NCI-H146 (cell line): ENCODE measurements at regions not wholly inside any gene's neighbourhood (a gene's known extent, or its start where the extent isn't known, plus 50 kb on each side); places are given as distances from the start of the nearest gene placed in this dataset.
A peak's percentile ranks its signal among the peaks of the same experiment; 100 is the strongest.
"Not testable (repeated sequence)": the region's sequence is repeated elsewhere in the genome, so short reads cannot be mapped to it uniquely, and the experiment has no call there.

Source experiments
- DNase-seq: peaks from one replicate; lab custom pipeline; 2025; lab: John Stamatoyannopoulos, UW

DNA sequence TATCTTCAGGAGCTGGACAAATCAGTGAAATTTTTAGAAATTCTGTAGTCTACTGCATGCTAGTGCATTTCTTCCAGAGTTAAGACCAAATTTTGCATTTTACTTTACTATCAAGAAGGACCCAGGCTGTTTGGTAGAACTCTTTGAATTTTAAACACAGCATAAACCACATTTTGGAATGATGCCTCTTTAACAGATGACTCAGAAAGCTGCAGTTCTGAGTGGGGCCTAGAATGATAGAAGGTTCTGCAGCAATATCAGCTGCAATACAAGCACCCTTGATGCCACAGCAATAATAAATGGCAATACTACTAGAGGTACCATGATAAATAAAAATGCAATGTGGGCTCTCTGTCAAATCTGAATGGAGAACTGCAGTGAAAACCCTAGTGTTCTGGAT is 198.7 kb downstream of the TMA16 start:
- DNase-seq: no peak

DNA sequence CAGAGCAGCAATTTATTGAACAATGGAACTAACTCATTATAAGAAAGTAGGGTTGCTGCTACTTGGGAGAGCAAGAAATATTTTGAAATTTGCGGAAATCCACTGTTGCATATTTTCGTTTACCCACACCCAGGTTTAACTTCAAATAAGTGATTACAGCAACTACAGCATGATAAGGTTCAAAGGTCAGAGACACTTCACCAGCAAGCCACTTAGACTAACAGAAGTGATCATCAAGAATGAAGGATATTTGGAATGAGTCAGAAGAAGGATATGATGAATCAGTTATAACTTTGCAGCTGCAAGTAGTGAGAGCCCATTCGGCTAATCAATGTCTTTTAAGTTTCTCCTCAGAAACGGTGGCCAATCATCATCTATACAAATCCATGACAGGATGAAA is 199.3 kb downstream of the TMA16 start:
- no peak for DNase-seq

DNA sequence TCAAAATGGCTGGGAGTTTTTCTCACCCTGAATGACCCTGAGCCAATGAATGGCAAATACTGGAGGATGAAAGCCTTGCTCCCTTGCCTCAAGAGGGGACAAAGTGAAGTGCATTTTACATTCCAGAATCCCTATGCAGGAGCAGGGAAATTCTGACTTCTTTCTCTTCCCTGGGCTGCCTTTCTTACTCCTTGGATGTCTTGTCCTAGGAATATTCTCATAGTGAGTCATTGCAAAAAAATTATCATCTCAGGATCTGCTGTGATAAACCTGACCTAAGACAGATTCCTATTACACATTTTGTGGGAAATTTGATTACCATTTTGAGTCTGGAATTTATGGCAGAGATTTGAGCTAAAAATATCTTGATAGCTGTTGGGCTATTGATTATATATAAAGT is 199.9 kb downstream of the TMA16 start:
- no peak for DNase-seq

DNA sequence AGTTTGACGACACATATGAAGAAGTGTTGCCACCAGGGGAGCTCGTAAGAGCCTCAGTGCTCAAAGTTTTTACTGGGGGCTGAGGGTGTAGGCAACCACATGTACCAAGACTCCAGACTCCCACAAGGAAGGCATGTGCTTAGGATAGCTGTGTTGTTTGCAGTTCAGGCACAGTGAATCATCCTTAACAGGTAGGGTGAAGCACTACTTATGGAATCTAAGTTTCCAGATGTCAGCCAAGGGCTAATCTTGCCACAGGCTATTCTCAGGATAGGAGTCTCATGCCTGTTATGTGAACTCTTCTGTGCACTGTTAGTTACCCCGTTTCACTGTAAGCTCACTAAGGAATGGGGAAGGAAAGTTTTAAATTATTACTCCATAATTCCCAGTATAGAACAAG is 202.6 kb downstream of the TMA16 start:
- DNase-seq: no peak

DNA sequence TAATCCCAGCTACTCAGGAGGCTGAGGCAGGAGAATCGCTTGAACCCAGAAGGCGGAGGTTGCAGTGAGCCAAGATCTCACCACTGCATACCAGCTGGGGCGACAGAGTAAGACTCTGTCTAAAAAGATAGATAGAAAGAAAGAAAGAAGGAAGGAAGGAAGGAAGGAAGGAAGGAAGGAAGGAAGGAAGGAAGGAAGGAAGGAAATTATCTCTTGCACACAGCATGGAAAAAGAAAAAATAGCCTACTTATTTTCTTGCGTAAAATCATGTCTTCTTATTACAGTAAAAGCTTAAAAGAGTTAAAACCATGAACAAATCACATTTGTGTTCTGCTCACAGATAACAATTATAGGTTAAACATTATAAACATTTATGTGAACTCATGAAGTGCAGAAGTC is 205.9 kb downstream of the TMA16 start:
- not testable (repeated sequence) for DNase-seq

DNA sequence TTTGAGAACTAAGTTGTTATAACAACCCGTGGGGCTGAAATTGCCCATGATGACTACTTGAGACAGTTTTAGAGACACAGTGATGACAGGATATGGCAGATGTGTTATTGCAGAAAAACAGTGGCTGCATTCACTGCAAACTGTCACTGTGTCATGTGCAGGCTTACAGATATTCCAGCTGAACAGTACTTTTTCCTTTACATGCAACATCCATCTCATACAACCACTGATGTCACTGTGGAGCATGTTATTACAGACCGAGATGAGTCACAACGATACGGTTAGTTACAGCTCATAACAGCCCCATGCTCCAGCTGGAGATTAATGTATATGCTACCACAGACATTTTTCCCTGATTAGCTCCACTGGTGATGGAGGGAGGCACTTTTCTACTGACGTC is 207.4 kb downstream of the TMA16 start:
- no peak for DNase-seq

DNA sequence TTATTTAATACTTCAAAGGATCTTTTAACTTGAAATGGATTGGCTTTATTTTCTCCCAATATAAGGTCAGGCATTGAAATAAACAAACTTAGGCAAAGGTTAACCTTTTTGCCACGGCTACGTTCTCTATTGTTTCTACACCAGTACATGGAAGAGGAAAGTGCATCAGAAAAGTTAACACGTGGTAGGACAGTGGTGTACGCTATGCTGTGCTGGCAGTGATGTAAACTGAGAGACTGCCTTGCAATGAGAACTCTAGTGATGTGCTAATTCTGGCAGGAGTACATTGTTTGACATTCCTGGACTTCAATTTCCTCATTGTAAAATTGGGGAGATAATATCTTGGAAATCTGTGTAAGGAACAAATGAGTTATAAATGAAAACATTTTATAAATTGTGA is 208.2 kb downstream of the TMA16 start:
- no peak for DNase-seq

DNA sequence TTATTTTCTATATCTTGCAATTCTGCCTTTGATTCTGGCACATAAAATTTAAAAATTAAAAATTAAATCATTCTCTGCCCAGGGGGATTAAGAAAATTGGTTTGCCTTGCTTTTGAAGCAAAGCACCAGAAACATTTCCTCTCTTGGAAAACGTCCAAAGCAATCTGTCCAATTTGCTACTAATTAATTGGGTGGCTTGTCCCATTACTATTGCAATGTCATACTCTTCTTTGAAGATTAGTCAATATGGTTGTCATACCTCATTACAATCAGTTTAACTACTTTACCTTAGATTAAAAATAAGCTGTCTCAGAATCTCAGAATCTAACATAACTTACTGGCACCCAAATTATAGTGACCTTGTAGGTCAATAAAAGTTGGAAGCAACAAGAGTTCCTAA is 208.8 kb downstream of the TMA16 start:
- no peak for DNase-seq

DNA sequence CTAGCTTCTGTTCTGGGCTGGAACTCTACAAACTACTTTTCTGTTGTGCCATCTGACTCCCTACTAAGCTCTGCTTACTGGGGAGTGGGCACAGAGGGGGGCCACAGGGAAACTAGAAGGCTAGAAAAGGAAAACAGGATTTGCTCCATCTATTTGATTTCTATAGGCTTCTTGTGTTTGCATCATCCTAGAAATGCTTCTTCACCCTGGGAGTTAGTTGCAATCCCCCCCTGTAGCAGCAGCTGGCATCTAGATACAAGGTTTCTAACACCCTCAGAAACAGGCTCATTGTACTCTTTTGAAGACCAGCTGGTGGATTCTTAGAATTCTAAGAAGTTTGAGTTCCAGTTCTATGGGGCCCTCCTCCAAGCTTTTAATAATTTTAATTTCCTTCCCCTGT is 213.4 kb downstream of the TMA16 start:
- no peak for DNase-seq

DNA sequence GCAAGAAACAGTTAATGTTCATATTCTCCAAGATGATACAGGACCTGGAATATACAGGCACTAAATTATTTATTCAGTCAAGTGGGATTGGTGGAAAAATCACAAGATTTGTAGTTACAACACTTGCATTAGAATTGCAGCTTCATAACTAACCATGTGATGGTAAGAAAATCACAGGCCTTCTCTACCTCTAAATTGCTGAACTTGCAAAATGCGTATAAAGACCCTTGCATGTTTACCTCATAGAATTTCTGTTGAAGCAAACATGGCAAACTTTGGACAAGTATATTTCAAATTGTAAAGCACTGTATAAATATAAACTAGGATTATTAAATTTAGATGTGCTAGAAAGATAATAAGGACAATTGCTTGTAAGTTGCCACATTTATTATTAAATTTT is 215.1 kb downstream of the TMA16 start:
- DNase-seq: no peak

DNA sequence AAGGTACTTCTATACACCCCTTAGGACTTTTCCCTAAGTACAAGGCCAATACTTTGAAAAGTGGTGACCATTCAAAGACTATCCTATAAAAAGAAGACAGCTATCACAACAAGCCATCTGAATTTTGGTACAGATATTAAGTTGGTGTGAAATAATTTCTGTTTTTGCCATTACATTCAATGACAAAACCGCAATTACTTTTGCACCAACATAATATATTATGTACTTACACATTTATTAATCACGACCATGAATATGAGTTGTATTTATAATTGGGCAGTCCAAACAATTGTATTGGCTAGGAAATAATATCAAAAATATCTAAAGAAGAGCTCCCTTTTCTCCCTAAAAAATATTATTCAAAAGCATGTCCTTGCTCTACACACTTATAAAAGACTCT is 215.7 kb downstream of the TMA16 start:
- no peak for DNase-seq

DNA sequence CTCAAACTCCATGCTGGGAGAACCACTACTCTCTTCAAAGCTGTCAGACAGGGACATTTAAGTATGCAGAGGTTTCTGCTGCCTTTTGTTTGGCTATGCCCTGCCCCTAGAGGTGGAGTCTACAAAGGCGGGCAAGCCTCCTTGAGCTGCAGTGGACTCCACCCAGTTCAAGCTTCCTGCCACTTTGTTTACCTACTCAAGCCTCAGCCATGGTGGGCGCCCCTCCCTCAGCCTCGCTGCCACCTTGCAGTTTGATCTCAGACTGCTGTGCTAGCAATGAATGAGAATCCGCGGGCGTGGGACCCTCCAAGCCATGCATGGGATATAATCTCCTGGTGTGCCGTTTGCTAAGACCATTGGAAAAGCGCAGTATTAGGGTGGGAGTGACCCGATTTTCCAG is 230.0 kb downstream of the TMA16 start:
- DNase-seq: not testable (repeated sequence)

DNA sequence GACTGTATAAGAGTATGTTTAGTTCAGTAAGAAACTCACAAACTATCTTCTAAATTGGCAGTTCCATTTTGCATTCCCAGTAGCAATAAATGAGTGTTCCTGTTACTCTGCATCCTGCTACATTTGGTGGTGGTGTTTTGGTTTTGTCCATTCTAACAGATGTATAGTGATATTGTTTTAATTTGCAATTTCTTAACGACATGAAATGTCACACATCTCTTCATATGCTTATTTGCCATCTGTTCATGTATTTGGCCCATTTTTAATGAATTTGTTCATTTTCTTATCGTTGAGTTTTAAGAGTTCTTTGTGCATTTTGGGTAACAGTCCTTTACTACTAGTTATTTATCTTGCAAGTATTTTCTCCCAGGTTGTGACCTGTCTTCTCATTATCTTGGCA is 232.2 kb downstream of the TMA16 start:
- DNase-seq: no peak

DNA sequence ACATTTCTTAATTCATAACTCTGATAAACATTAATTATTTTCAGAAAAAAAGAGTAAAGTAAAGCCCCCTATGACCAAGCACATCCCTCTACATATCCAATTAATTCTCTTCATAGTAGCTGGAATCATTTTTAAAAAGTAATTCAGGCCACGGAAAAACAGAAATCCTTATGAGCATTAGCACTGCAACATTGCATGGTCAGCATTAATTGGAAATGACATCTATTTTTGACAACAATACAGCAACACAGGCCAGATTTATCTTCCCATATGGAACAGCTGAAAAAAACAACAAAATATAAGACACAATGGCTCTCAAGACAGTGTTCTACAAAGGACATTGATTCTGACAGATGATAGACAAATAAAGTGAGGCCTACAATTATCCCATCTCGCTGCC is 236.6 kb downstream of the TMA16 start:
- no peak for DNase-seq

DNA sequence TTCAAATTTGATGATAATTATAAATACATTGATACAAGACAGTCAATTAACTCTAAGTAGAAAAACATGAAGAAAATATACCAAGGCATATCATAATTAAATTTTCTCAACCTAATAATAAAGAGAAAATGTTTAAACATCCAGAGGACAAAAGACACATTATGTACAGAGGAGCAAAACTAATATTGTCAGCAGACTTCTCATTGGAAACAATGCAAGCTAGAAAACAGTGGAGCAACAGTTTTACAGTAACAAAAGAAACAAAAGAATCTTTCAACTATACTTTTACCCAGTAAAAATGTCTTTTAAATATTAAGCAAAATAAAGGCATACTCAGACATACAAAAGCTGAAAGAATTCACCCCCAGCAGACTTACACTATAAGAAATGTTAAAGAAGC is 238.0 kb downstream of the TMA16 start:
- DNase-seq: no peak

DNA sequence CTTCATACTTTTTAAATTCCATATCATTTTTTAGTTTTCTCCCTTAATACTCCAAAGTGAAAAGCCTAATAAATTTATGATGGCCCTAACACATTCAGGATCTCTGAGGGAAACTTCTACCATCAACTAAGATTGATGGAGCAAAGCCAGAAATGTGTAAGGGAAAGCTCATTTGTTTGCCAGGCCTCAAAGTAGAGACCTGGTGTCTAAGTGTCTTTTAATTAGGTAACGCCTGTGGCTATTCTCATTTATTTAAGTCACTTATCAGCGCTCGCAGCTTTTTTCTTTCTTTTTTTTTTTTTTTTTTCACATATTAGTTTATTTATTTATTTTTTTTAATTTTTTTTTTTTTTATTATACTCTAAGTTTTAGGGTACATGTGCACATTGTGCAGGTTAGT is 242.4 kb downstream of the TMA16 start:
- DNase-seq: no peak

DNA sequence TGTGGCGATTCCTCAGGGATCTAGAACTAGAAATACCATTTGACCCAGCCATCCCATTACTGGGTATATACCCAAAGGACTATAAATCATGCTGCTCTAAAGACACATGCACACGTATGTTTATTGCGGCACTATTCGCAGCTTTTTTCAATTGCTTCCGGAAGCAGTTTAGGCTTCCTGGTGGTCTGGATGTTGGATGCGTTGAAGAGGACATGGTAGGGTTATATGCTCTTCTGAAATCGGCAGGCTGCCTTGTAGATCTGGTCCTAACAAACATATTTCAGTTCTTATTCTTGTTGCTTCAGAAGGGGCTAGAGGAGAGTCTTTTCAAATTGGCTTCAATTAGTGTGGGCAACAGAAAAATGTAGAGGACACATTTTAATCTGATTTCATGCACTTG is 243.4 kb downstream of the TMA16 start:
- DNase-seq: not testable (repeated sequence)

DNA sequence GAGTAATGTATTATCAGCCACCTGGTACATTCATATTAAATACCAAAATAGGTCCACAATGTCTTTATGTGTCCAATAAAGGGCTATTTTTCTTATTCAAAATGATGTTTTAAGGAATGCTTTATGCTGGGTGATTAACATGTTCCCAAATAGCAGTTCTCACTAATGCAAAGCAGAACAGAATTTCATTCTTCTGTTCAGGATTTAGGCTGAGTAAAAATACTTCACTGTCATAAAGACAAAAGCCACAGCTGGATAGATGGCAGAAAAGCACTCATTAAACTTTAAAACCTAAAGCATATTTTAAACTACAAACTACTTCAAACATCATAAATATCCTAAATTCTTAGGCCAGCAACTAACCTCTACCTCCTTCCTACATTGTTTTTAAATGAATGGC is 244.0 kb downstream of the TMA16 start:
- DNase-seq: no peak

DNA sequence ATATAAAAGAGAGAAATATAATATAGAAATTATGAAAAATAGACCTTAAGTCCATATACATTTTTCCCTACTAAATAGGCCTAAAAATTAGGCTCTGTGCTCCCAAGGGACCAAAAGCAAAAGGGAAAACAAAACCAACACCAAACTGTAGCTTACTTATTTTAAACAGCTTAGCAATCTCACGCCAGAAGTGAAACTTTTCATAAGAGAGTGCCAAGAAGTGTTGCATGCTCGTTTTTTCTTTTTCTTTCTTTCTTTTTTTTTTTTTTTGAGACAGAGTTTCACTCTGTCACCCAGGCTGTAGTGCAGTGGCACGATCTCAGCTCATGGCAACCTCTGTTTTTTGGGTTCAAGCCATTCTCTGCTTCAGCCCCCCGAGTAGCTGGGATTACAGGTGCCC is 250.4 kb downstream of the TMA16 start:
- no peak for DNase-seq

DNA sequence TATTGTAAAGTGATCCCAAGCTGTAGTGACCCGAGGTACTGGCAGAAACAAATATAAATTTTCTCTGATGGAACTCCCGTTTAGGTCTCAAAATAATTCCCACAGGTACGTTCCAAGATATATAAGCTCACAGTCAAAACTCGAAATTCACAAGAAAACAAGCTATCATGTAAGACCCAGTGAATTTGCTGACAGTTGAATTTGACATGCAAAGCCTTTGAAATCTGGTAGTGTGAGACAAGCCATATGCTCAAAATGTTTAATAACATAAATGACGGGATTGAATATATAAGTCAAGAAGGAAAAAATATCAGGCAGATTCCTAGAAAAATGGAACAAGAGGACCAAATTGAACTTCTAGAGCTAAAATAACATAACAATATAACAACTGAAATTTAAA is 252.8 kb downstream of the TMA16 start:
- no peak for DNase-seq

DNA sequence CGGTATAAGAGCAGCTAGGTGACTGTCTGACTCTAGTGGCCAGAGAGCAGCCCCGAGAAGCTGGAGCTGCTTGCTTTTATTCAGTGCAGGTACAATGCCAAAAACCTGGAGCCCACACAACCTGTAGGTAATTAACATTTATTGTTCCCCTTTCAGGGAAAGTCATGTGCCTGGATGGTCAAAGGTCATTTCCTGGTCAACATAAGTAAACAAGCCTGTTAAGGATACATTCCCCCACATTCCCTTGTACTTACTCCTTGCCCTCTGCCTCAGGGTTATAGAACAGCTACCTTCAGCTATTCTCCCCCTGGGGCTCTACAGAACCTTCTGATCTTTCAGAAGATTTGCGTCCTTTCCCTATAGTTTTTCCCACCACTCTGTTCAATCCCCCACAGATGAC is 253.4 kb downstream of the TMA16 start:
- no peak for DNase-seq

DNA sequence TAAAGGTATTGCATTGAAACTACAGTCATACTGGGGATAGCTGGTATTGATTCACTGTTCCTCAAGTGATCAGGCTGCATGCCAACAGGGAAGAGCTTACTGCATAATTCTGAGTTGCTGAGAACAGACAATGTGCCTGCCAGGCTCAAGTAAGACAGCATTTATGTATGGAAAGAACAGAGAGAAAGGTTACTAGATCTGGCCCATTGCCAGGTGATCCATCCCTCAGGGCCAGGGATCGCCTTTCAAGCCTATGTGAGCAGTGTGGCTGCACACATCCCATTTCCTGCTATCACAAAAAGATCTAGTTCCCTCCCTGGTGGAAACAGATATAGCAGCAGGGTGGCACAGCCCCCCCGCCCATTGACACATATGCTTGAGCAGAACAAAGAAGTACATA is 254.0 kb downstream of the TMA16 start:
- DNase-seq: peak; percentile 47

DNA sequence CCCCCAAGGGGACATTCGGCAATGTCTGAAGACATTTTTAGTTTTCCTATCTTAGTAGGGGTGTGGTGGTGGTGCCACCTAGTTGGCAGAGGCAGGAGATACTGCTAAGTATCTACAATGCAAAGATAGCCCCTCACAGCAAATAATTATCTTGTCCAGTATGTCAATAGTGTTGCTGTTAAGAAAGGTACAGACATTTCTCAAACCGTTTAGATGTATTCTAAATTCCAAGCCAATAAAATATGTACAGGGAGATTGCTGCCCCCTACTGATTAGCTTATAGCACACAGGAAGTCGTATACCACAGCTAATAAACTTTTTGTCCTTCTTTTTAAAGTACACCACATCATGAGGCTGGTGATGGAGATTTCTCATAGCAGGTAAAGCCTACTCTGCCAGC is 260.5 kb downstream of the TMA16 start:
- no peak for DNase-seq

DNA sequence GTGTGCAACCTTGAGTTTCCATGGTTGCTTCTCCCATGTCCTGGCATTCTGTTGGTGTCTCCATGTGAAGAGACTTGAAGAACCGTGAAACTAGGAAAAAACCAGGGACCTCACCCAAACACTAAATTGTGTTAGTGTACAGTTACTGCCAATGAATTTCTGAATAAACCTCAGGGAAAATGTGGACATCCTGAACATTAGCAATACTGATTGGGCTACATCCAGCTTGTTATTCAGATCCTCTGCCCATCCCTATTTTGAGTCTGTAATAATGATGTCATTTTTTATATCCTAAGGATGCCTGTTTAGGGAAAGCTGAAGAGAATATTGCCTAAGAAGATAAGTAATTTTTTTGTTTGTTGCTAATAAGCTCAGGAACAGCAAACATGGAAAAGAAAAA is 262.7 kb downstream of the TMA16 start:
- DNase-seq: no peak

DNA sequence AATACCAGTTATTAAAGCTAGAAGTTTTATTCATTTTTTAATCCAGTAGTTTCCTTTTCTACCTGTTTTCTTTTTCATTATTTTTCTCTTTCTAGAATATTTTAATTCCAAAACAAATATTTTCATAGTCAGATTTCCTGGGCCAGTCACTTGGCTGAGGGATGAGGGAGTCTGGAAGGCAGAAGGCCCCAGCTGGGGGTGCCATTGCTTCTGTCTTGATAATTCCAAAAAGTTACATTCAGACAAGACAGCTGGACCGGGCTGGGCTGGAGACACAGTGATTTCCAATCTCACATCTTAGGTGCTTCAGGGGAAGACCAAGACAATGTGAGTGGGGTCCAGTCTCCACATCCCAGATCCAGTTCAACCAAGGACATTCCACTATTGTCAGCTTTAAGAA is 263.5 kb downstream of the TMA16 start:
- no peak for DNase-seq
